ENCODE measurements at regions not wholly inside any gene's neighbourhood (a gene's known extent, or its start where the extent isn't known, plus 50 kb on each side); places are given as distances from the start of the nearest gene placed in this dataset.

GRCh38 chrX:33725535-33726210 lies 406.4 kb downstream of the FAM47A start:
- no peak for DNase-seq

GRCh38 chrX:33721927-33722326 lies 410.2 kb downstream of the FAM47A start:
- no peak for DNase-seq

- no peak for DNase-seq
Observed at GRCh38 chrX:33686105-33686504, 446.0 kb downstream of the FAM47A start.
